EL (cell line): ENCODE measurements at regions not wholly inside any gene's neighbourhood (a gene's known extent, or its start where the extent isn't known, plus 50 kb on each side); places are given as distances from the start of the nearest gene placed in this dataset.

Experiments used
- DNase-seq: peaks from one replicate; pipeline ENCODE4 v3.0.0-alpha.2; 2016

DNA sequence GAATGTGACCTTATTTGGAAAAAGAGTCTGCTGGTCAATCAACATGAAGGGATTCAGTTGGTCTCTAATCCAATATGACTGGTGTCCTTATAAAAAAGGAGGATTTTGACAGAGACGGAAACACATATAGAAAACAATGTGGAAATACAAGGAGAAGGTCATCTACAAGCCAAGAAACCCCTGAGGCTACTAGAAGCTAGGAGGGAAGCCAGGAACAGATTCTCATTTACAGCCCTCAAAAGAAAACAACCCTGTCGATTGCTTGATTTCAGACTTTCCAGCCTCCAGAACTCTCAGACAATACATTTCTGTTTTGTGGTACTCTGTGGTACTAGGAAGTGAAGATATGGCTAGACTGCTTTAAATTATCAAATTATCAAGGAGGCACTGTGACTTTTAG, 162.9 kb upstream of the IGF1R start:
- DNase-seq = no peak

DNA sequence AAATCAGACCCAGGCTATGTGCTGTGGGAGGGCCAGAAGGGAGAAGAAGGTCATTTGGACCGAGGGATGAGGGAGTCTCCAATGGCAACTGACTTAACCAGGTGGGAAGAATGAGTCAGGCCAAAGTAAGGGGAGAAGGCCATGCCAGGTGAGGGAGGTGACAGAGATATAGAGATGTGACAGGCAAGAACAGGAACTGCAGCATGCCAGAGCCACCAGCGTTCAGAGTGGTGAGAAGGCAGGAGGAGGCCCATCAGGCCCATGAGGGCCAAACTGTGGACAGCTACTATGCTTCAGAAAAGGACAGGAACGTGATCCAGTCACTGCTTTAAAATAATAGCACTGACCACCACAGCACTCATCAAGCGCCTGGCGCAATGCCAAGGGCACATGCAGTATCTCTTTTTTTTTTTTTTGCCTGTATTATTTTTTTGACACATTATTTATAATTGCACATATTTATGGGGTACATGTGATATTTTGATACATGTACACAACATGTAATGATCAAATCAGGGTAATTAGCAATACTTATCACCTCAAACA, 154.3 kb upstream of the IGF1R start:
- no peak for DNase-seq

DNA sequence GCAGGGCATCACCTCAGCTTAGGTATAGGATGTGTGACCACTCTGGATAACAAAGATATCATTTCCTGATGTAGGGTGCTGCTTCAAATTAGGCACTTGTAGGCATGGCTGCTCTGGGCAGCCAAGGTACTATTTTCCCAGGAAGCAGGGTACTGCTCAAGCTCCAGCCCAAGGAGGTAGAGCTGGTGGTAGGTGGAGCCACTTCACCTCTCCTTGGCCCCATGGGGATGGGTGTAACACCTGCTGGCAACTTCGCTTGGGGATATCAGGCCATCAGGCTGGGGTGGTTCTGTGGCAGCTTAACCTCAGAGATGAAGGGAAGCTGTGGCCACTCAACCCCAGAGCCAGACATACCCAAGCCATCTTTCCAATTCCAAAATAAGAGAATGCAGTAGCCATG, 147.1 kb upstream of the IGF1R start:
- no peak for DNase-seq

DNA sequence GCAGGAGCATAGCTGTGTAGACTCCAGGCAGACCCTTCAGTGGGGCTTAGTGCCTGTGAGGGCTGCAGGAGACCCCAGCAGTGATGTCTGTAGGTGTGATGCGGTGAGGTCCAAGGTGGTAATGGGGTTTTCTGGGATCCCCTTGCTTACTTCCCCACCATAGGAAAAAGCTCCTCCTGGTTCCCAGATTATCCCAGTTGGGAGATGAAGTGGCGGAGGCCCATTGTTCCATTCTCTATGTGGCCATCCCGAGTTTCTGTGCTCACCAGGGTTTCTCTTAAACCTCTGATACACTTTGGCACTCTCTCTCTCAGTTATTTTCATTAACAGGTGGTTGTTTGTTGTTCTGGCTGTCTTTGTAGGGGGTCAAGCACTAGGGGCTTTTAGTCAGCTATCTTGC, 146.7 kb upstream of the IGF1R start:
- no peak for DNase-seq

DNA sequence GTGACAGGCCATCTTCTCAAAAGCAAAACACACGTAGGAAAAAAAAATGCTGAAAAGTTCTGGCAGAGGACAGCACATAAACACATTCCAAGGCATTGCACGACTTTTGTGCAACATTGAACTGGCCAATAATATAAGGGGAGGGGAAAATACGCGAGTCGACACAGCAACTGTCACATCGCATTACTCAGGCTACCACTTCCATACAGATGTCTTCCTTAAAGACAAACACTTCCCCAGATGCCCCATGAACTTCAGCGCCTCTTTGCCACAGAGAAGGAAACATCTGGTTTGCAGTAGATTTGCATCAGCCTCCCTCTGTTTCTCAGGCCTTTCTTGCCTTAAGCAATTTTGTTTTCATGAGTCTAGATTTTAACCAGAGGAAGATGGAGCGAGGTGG, 144.4 kb upstream of the IGF1R start:
- DNase-seq = peak; percentile 32

DNA sequence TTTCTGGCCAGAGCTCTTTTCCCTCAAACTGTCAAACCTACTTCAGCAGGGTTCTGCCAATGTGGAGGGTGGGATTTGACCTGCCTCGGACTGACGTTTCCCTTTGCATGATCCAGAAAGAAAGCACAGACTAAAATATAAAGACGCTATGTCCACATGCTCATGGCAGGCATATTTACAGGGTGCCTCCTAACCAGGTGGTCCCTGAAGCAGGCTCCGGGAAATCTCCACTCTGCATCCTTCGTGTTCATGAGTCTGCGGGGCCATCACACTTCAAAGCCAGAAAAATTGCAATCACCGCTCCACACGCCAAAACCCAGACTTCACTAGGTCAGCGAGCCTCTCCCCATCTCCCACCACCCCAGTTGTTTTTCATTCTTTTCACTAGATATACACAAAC, 143.3 kb upstream of the IGF1R start:
- no peak for DNase-seq

DNA sequence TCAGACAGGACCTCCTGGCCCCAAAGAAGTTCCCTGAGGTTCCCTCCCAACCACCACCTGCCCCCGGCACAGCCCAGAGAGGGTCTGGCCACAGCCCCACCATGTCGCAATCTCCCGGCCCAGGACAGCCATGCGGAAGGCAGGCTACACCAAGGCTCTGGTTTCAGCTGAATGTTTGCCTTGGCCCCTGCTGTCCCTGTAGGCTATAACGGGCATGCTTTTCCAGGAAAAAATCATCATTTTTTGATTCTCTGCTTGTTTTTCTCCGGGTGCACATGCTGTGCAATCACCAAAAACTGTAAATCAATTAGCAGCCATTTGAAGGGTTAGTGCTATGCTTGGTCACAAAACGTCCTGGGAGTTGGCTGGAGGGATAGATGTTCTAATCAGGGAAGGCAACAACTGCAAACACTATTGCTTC, 142.7 kb upstream of the IGF1R start:
- DNase-seq = no peak

DNA sequence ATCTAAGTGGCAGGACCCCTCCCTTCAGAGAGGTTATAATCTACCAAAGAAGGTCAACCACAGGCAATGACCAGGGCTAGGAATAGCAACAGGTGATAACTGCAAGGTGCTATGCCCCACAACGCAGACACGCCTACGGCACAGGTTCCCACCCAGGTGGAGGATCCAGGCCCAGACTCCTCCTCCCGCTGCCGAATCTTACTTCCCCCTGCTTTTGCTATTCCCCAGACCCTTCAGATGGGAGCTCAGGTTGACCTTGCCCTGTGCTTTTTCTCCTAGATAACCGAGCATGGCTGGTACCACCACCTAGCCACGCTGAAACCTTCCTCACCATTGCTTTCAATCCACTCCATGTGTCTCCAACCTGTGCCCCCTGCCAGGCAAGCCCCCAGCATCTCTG, 142.2 kb upstream of the IGF1R start:
- DNase-seq = no peak

DNA sequence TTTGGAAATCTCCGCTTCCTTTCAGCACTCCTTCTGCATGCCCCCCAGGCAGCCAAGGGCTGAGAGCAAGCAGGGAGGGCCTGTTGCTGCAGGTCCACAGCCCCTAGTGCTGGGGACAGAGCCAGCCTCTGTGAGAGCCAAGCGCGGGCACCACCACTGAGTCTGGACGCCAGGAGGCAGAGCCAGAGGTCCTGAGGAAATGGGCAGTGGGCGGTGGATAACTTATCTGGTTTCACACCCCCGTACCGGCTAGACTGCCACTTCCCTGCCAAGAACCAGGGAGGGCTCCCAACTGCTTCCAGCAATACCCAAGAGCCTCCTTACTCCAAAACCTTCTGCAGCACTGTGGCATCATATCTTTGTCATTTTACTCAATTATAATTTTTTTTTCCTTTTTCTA, 141.6 kb upstream of the IGF1R start:
- no peak for DNase-seq

DNA sequence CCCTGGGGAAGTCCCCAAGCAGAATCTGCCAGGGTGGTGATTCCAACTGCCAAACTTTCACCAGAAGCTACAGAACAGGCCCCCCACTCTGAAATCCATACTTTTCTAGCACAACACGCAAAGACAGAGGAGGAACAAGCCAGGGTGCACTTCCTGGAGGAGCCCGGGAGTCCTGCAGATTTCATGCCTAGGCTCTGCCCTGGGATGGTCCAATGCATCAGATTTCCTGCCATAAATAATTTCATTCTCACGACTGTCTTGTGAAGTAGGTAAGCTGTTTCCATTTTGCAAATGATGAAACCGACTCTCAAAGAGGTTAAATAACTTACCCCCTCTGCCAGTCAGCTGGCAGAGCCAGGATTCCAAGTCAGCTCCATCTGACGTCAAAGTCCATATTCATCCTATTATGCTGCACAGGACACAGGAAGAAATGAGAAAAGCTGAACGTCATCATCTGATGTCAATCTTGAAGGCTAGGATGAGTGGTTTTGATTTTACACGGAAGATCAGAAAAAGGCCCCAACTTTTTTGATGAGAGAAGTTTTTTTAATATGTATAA, 134.8 kb upstream of the IGF1R start:
- DNase-seq = no peak

DNA sequence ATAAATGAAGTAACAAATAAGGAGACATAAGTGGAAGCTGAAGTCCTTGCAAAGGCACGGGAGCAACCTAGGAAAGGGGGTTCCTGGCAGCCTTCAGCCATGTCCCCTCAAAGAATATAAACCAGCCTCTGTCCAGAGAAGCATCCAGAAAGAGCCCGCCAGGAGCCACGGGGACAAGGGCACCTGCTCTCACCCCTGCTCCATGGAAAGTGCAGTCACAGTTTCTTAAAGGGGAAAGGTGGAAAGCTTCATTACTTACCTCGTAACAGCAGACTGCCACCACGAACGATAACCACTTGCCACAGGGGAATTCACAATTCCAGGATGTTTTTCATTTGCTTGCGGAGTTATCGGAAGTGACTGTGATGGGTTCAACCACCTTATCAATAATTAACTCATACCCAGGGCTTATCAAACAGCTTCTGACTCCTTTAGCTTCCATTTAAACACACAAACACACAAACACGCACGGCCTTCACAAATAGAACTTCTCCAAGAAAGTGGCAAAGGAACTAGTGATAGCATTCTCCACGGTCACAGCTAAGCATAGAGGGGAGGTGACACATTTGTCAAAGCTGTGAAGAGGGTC, 134.2 kb upstream of the IGF1R start:
- no peak for DNase-seq

DNA sequence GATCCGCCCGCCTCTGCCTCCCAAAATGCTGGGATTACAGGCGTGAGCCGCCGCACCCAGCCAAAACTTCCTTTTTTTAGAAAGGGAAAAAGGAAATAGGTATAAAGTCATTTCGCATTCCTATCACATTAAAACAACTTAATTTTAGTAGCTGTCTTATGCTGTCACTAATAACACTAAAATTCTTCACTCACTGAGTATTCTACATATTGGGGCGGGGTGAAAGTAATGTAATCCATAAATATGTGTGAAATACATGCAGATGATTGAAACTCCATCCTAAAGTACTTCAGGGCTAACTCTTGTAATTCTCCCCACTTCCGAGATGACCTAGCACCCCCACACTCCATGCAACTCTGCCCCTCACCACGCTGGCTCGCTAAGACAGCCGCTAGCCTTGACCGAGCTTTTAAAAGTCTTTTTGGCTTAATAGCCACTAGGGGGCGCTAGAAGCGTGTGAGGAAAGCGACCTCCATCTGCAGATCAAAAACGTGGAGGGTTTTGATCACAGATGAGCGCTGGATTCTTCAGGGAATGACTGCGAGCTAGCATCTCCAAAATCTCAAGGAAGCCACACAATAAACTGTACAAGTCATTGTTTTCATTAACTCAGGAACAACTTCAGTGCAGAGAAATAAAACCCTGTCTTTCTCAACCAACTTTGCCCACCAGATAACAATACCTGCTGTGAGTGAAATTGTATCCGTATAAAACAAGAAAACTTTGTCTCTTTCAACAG, 129.3 kb upstream of the IGF1R start:
- peak; percentile 70 for DNase-seq

DNA sequence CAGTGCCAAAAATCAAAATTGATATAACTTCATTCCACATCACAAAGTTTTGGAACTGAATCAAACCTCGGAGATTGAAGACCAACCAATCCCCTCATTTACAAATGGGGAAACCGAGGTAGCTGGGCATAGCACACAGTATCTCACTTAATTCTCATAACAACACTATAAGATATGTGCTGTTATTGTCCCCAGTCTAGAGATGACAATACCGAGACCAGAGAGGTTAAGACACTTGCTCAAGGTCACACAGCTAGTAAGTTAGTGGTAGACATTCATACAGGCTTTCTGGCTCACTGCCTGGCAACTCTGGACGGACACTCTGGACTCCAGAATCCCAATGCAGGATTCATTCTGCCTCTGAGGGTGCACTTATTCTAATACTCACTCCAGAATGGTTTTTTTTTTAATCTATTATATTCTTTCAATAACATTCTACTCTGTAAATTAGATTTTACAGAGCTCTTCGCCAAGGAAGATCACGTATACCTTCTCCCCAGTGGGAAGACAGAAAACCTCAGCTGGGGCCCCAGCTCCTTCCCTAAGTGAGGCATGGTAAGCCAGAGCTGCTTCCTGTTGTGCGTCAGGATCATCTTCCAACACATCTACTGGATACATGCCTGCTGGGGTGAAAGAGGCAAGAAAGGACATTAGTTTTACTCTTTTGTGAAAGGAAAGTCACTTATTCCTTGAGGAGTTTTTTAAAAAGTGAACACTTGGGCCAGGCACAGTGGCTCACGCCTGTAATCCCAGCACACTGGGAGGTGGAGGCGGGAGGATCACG, 128.4 kb upstream of the IGF1R start:
- no peak for DNase-seq

DNA sequence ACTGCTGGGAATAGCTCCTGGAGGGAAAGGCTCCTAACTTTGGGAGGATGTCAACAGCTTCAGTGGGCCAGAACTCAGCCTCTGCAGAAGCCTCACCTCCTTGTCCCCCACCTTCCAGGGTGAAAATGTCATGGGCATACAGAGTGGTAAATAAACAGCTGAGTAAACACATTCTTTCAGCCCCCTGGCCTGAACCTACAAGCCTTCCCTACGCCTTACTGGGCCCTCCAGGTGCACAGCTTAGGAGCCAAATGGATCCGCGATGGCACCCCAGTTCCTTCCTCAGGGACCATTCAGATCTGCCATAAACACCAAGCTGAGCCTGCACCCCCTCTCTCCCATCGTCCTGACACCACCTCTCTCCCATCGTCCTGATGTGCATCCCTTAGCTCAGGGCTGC, 126.2 kb upstream of the IGF1R start:
- DNase-seq = no peak

DNA sequence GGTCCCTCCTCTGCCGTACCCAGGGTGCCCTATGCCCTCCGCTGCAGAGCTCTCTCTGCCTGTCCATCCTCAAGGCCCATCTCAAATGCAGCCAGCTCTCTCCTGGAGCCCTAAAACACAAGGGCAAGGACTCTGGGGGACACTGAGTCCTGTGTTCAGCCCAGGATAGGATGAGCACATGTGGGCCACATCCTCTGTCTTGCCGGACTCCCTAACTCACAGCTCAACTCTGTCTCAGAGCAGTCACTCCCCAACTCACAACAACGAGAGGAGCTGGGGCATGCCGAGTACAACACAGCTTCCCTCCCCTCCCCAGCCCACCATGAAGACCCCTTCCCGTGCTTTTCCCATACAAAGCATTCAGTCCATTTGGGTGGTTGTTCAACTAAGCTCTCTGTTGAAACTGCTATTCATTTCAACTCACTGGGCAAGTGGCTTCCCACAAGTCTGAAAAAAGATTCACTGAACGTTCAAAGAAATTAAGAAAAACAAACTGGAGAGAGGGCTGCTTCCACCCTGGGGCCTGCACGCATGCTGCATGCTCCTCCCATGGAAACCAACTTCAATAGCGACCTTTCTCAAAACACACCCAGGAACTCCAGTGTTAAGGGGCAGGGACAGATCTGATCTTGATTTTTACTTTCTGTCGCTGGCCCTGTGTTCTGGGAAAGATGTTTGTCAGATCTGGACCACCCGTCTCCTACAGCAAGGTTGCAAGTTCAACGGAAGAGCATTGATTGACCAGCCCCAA, 124.3 kb upstream of the IGF1R start:
- DNase-seq = no peak

DNA sequence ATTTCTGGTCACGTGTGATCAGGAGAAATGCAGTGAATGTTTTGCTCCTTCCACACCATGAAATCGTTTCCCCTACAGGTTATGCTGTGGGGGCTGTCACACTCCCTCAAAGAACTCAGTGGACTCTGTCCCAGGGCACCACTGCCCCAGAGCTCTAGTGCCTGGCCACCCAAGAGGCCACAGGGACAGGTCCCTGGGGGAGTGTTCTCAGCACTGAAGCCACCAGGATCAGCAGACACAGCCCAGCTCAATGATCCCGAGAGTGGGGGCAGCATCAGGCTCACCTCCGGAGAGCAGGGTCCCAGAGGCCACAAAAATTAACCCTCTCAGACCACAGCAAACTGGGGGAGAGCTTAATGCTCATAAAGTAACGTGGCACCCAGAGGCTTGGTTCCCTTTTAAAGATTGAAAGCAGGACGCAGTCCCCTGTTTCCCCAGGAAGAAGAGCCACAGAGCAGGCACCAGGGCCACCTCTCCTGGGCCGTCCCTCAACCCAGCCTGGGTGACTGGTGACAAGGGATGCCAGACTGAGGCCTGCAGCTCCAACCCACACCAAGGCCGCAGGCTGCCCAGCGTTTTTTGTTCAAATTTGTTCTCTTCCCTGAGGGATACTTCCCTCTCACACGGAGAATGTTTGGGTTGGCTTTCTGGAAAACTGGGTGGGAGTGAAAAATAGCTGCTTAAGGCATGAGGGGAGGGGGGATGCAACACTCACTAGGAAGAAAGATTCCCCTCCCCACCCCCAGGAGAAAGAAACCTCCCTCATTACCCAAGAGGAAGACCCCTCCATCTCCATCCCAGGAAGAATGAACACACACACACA, 123.3 kb upstream of the IGF1R start:
- no peak for DNase-seq

DNA sequence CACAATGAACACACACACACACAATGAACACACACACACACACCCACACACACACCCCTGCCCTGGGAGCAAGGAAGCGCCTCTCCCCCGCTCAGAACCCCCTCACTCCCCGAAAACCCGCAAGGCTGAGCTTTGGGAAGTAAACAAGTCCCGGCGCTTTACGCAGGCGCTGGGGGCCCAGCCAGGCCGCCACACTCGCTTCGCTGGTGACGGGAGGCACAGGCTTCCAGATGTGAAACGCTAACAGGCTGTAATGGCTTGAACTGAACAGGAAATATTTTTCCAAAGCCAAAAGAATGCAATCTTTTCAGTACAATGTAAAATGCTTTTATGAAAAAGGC, 122.7 kb upstream of the IGF1R start:
- DNase-seq = no peak

DNA sequence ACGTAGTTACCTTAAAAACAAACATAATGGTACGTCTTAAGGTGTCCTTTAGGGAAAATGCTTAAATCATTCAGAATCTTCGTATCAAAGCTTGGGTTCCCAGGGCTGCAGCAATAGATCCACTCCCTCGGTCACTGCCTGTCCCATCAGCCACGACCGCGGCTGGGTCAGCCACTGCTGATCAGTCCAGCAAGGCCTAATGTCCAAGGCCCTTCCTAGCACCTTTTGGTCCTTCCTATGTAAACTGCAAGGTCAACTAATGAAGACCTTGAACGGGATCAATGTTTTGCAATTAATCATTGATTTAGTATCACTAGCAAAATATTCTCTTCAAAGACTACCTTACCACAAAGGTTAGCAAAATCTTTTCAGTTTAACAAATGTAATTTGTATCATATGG, 122.2 kb upstream of the IGF1R start:
- no peak for DNase-seq

DNA sequence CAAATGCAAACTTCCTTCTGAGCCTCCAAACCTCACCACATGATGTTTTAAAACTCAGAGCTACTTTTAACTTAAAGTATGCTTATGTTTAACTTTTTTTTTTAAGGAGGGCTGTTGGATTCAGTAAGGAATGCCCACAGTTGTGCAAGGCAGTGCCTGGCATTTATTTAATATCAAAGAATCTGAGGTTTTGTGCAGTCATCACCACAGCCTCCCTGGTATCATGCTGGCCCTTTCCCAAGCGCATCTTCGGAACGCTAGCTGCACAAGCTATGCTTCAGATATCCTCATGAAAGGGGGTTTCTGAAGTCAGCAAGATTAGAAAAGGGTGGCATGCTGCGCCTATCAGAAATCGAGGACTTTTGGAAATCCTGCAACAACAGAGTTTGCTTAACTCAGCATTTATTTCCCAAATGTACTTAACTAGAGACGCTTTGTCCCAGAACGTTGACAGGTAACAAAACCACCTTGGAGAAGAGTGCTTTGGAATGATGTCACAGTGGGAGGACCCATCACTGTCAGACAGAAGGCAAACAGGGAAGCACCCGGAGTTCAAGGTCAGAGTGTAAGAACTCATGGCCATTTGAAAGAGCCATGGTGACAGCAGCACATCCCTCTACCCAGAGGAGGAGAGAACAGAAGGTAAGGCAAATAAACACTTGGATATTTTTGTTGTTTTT, 120.2 kb upstream of the IGF1R start:
- no peak for DNase-seq

DNA sequence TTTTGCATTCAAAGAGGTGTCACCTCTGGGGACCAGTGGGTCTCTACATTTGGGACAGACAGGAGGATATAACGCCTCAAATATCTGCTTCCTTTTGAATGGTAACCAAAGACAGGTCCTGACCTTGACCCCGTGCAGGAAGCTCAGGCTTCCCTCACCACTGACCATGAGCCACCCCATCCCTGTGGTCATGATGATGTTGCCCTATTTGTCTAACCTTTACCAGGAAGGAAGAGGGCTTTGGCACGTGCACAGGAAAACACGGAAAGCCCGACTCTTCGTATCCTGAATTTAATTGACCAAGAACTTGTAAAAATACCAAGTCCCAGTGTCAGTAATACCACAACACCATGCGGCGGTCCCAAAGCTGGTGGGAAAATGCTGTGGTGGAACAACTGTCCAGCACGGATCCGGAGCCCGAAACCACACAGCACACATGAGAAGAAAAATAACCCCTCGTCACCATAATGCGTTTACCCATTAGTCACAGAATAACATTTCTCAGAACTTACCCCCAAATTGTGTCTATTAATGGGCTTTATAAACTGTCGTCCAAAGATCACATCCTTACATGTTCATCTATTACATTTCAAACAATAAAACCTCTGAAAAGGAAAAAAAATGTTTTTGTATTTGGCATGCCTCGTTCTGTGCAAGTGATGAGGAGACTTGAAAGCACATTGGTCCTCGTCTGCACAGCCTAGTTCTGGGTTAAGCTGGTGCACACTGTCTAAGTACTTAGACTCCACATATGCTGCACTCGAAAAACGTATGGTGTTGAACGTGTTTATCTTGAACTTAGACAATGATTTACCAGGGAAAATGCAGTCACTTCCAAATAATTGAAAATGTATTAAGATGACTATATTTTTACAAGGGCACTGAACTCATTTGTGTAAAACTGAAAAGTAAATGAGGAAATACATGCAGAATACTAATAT, 118.9 kb upstream of the IGF1R start:
- DNase-seq = no peak
